HG03066 (cell line): ENCODE measurements at regions not wholly inside any gene's neighbourhood (a gene's known extent, or its start where the extent isn't known, plus 50 kb on each side); places are given as distances from the start of the nearest gene placed in this dataset.

Experiments used
- ATAC-seq: cut with Tn5 transposase; IDR thresholded peaks from one replicate; pipeline ENCODE4 v1.9.1; 2021; ENCODE audit warnings: low read depth; ENCODE audit not compliant: unreplicated experiment

DNA sequence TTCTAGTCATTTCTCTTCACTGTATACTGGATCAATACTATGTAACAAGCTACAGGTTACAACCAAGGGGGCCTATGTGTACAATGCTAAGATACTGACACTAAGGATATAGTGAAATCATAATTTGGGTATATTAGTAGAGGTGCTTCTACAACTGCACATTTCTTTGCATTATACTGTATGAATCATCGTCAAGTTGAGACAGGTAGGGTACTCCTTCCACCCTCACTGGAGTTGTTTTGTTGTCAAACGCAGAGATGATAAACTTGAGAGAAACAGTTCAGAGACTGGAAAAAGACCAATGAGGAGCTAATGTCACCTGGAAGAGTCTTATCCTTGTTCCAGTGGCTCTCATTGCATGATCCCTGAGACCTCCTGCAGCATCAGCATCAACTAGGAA is 208.2 kb upstream of the PRPS1L1 start:
- no peak for ATAC-seq

DNA sequence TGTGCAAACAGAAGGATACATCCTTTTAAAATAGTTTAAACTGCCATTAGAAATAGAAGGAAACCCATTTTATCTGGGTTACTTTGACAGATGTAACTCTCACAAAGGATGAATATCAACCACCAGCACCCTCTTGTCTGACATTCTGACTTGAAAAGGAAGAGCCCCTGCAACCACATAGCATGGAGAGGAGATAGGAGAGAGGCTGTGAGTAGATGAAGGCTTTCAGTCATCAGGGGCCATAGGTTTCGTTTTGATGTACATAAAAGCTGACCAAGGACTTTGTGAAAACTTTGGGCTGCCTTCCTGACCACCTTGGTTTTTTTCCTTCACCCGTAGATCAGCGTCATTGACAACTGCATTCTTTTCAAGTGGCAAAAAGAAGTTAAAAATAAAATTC is 211.6 kb upstream of the PRPS1L1 start:
- ATAC-seq, result no peak

DNA sequence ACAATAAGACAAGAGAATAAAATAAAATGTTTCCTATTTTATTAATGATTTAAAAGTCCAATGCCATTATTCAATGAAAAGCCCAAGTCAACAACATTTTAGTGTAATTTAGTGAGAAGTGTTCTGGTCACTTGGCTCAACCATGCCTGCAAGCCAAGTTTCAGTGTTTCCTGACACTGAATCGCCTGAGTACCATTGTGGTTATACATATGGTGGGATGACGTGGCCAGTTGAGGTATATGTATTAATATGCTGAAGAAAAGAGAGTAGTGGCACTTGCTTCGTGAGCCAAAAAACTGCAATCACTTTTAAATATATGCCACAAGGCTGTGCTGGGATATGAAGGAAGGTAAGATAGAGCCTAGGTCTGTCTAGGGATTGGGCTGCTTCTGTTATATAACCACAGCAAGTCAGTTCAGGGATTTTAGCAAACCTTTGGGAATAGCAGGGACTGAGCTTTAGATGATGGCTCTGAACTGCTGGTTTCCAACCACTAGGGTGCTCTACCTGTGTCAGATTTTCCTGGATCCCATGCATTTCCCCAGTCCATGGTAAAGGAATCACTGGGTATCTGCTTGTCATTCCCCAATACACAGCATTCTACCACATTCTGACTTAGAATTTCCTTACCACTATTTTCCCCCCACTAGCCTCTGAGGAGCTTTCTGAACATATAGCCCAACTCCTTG is 214.0 kb upstream of the PRPS1L1 start:
- ATAC-seq, result peak; percentile 71

DNA sequence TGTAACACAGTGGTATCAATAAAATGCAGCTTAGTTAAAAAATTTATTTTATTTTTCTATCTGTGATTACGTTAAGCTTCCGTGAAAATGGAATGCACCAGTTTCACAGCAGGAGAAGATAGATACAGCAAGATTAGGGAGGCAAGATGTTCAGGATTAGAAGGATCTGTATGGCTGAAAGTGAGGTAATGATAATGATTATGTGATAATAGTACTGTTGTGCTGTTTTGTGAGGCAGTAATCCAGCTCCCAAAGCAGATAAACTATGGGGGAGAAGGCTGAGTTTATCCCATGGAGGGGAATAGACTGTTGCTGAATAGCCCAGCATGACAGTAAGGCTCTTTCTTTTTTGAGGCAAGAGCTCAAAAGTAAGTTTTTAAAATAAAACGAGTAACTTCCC is 216.1 kb upstream of the PRPS1L1 start:
- no peak for ATAC-seq

DNA sequence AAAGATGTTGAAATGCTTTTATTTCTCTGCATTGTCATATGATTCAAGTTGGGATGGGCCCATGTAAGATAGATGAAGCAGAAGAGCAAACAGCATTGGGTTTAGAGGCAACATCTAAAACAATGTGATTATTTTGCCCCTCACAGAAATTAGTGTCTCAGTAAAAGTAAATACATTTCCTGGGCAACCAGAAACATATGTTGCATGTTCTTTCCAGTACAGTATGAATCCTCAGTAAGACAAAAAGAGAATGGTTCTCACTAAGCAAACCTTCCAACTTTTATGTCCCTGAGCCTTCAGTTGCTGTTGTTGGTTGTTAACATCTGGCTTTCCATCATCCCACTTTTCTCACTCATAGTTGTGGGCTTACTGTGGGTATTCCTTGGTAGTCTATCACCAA is 222.5 kb upstream of the PRPS1L1 start:
- no peak for ATAC-seq

DNA sequence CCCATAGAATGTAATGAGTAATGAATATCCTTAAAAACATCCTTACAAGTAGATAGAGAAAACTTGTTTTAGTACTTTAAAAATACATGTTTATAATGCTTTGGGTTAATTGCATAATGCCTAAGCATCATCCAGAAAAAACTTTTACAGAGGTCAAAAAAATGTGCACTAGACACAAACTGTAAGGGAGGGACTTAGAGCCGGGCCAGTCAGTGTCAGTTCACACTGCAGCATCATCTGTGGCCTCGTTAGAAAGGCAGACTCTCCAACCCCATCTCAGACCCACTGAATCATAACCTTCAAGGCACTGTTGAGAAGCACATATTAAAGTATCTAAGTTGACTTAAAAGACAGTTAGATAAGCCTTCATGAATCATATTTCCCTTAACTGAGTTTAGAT is 230.1 kb upstream of the PRPS1L1 start:
- no peak for ATAC-seq

DNA sequence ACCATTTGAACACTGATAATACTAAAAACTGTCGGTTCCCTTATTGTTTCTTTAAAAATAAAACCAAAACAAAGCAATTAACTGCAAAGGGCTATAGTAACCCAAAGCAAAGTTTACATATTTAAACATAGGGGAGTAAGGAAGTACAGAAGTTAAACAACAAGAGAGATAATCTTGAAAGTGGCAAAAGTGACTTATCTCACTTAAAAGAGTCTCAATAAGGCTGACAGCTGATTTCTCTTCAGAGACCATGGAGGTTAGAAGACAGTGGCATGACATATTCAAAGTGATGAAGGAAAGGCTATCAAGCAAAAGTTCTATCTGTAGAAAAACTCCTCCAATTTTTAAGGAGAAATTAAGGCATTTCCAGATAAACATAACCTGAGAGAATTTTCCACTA is 233.5 kb upstream of the HDAC9 start:
- ATAC-seq, result no peak

DNA sequence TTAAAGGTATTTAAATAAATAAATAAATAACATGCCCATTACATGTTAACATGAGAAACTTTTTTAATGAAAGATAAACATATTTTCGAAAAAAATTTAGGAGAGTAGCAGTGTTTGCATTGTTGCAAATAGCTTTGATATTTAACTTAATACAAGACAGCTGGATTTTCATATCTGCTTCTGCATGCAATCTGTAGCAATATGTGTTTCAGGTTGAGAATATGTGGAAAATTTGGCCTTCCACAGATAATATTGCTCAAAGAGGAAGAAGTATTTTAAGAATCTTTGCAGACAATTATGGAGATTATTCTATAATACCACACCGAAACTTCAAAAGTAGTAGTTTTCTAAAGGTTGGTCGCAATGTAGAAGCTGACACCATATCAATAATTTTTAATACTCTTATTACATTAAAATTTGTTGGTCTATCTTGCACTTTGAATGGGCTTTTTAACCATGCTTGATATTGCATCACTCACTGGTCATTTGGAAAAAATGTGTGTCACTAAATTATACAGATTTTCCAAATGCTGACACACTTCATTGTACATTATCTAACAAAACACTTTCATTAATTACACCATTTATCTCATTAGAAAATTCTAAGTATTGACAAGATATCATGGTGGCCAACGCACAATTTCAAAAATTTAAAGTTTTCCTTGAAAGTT is 229.8 kb upstream of the HDAC9 start:
- ATAC-seq, result no peak

DNA sequence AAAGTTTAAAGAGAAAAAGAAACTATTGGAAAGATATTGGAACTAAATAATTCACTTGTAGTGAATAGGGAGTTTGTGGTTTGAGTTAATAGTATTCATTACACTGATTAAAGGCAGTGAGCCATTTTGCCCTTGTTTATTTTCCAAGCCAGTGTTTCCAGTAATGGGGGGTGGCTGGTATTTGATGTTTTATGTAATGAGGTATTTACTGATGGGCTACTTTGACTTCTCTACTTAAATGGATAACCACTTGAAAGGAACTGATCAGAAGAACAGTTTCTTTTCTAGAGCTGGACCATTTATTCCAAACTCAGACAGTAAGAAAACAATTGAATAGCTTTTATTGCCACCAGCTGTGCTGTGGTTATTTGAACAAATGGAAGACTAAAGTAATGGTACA is 227.0 kb upstream of the HDAC9 start:
- no peak for ATAC-seq

DNA sequence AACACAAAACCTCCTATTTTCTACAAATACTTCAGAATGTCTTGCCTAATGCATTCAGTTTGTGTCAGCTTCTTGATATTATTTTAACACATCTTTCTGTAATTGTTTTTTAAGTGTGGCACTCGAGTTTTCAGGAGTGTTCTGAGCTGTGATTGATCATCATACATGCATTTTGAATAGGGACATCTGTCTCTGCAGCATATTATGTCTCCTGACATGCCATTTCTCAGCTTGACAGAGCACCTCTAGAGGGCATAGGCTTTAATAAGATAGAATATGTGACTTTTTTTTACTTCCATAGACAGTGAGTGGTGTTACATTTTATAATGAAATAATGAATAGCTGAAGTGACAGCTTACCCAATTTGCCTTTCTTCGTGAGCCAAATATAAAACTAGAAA is 219.2 kb upstream of the HDAC9 start:
- no peak for ATAC-seq

DNA sequence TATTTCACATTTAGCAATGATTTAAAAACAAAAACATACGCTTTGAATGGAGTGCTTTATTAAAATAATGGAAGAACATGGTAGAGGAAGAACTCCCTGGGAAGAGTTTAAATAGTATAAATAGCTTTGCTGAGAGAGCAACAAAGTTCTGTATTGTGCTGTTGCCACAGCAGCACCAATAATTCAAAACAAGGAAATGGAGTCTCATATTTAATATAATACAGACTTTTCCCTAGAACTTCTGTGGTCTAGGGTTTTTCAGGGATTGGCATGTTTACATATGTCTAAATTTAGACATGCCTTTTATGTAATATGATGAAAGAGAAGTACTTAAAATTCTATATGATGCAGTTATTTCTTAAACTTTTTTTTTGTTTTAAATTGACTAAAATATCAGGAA is 217.2 kb upstream of the HDAC9 start:
- ATAC-seq, result no peak

DNA sequence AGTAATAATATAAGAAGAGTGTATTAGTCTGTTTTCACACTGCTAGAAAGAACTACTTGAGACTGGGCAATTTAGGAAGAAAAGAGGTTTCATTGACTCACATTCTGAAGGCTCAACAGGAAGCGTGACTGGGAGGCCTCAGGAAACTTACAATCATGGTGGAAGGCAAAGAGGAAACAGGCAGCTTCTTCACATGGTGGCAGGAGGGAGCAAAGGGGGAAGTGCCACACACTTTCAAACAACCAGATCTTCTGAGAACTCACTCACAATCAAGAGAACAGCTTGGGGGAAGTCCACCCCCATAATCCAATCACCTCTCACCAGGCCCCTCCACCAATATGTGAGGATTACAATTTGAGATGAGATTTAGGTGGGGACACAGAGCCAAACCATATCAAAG is 212.5 kb upstream of the HDAC9 start:
- ATAC-seq, result no peak

DNA sequence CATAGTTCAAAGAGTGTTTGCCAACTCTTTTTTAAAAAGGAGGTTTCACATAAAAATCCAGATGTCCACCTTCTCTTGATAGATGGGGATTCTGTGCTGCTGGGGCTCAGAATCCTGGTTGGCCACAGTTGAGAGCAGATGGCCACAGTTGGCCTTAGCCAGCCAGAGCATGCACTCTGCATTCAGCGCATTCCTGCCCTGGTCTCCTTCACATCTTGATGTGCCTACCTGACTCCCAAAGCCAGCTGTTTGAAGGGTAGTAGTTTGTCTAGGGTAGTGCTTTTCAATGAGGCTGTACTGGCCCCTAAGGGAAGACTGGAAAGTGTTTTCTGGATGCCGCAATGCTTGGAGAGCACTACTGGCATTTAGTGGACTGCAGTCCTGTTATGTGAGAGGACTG is 208.1 kb upstream of the HDAC9 start:
- ATAC-seq, result no peak

DNA sequence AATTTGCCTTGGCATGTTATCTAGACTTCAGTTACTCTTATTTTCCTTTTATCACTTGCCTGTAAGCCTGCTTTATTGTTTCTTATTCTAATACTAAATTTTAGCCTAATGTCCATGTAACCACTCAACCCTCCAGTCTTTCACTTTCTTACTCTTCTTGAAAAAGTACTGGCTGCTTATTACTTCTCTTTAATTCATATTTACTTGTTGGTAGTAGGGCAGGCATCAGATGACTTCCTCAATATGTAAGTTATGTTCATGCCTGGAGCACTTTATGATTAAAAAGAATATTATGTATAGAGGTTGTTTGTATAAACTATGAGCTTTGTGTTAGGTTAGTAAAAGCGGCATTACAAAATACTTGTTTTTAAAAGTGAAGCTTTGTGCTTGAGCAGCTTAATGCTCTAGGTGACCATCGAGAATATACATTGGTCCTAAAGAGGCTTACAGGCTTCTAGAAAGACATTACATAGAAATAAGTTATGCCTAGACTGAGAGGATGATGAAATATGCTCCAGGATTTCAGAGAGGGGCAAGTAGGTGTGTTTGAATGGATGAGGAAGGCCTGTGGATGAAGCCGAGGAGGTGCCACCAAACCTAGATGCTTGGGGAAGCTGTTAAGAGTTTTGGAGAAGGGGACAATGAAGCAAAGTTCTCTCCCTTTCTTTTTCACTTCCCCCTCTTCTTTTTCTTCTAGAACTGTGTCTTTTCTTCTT is 207.1 kb upstream of the HDAC9 start:
- no peak for ATAC-seq

DNA sequence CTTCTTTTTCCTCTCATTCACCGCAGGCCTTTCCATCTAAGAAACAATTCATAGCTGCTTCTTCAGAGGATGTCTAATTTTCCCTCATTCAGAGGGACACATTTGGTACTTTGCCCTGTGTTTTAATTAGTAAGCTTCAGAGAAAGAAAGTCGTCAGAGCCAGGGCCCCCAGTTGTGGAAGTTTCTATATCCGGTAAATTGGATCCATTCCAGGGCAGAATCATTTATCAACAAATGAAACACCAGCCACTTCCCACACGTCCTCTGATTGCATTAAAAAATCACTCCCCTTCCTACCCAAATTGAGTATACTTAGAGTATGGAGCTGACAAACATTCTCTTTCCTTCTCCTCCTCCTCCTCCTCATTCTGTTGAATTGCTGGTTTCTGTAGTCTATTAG is 205.8 kb upstream of the HDAC9 start:
- peak; percentile 11 for ATAC-seq

DNA sequence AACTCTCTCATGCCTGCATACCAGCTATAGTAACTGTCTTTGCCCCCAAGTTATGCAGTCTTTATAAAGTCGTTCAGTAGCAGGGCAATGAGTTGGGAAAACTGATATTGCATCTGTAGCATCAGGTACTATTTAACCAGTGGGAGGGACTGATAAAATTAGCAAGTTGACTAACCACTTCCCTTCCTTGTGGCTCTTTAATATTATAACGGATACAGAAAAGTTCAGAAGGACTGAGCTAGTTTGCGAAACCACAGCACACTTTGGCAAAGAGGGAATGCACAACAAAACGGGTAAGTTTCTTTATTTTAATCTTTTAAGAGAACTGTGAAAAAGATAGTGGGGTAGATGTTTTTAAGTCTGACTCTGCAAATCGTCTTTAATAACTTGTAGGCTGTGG is 205.3 kb upstream of the HDAC9 start:
- ATAC-seq, result peak; percentile 64

DNA sequence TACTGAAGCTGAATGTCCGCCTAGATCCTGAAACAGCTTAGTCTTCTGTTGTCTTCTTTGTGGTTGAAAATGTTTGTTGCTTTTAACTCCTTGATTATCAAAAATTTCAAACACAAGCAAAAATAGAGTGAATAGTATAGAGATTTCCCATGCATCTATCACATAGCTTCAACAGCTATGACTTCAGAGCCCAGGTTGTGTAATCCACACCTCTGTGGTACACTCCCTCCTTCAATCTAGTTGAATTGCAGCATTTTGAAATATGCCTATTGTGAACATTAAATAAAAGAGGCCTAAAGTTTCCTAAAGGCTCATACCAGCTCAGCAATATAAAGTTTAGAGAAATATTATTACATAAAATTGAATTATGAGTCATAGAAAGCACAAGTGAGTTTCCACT is 204.7 kb upstream of the HDAC9 start:
- ATAC-seq, result peak; percentile 26

DNA sequence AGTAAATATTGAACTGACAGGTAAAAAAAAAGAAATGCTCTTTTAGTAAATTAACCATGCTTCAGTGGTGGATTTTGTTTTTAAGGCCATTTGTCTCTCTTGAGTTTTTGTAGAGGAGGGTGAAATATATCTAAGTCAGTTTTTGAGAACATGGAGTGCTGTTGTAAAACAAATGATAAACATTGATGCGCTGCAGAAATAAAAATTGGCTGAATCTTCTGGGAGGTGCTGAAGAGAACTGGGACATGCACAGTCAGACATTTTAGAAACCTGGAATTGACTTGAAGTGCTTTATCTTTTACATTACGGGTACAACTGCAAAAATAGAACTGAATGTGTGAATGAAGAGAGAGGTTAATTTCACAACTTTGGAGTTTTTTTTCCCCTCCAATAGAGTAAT is 203.0 kb upstream of the HDAC9 start:
- no peak for ATAC-seq

DNA sequence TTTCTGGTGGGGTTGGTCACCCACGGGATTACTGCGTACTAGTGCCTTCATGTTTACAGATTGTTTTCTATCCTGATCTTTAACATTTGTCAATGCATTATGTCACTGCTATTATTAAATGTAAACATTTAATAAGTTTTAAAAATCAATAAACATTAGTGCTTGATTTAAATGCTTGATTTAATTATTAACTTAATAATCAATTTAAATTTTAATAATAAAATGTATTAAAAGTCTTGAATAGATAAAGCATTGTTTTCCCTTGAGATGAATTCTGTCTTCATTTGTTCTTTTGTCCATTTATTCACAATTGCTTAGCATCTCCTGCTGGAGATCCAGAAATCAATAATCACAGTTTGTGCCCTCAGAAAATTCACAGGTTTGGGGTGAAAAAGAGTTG is 201.8 kb upstream of the HDAC9 start:
- no peak for ATAC-seq

DNA sequence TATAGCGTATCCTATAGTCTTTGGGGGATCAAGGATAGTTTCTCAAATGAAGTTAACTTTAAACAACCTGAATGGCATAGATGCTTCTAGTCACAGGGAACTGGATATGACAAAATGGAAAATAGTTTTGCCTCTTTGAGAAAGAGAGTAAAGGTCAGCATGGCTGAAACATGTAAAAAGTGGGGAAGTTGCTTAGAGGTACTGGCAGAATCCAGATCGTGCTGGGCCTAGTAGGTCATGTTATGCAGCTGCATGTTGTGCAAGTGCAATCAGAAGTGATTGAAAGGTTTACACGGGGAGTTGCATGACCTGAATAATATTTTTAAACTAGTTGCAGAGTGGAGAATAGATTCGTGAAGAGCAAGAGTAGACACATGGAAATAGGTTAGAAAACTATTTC is 201.1 kb upstream of the HDAC9 start:
- no peak for ATAC-seq

DNA sequence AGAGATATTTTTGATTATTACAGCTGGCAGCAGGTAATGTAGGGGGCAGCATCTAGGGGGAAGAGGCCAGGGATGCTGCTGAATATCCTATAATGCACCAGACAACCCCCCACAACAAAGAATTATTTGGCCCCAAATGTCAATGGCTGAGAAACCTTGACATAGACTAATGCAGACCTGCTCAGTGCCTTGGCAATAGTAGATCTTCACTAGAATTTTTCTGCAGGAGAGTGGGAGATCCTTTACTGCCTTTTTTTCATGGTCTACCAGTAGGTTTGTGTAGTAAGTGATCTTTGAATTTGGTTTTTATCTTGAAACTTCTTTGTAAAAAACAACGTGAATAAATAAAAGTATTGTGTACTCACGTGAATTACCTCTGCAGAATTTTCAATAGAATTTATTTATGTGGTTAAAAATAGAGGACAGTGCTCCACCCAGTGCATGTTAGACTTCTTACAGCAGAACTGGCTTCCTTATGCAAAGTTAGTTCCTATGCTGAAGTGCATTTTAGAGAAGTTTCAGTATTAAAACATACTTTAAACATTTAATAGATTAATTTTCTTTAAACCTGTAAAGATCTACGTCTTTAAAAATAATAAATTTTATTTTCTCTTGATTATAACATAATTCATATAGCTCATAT is 199.6 kb upstream of the HDAC9 start:
- ATAC-seq, result no peak

DNA sequence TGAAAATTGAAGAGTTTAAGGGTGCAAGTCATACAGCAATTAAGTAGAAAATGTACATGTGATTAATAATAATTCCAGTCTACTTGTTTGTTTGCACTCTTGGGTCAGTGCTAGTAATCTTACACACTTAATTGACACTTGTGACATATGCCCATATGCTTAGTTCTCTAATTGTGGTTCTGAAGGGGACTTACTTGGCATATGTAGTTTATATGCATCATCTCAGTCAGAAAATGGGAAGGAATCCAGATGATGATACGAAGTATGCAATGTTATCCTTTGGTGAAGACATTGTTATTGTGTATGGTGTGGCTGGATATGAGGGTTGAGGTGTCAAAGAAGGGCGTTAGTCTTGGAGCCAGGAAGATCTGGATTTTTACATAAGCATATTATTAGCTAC is 193.5 kb upstream of the HDAC9 start:
- no peak for ATAC-seq
